ENCODE measurements at regions not wholly inside any gene's neighbourhood (a gene's known extent, or its start where the extent isn't known, plus 50 kb on each side); places are given as distances from the start of the nearest gene placed in this dataset.

- no peaks in the 10 kb centered on the region for H3K4me1 Mint-ChIP-seq
- H3K4me3 Mint-ChIP-seq, result no peak overlapping the region
- no peaks in the 10 kb centered on the region for H3K36me3 Mint-ChIP-seq (ENCODE audit: low read depth)
- ChIA-PET CTCF (no interaction called here), POLR2A (no interaction called here)
- intact Hi-C loops (cut with micrococcal nuclease), result no loop called here
- no peak for ATAC-seq (ENCODE audit: low read depth)
- H3K27me3 Mint-ChIP-seq, result no peaks in the 10 kb centered on the region
- TF ChIP-seq CTCF (IDR thresholded peaks at IDR 0.05), result no peak
- no peak for DNase-seq
- peaks cover 5% of the 10 kb centered on the region for H3K9me3 Mint-ChIP-seq
- H3K27ac Mint-ChIP-seq, result no peak overlapping the region
Measured at GRCh38 chr6:55016261-55016660, 158.1 kb upstream of the HCRTR2 start.

GRCh38 chr6:55017555-55018300 lies 156.6 kb upstream of the HCRTR2 start:
- Mint-ChIP-seq H3K4me3 (no peak overlapping the region), H3K36me3 (ENCODE audit: low read depth) (no peaks in the 10 kb centered on the region), H3K9me3 (peaks cover 5% of the 10 kb centered on the region), H3K4me1 (no peaks in the 10 kb centered on the region), H3K27me3 (no peaks in the 10 kb centered on the region), H3K27ac (no peak overlapping the region)
- intact Hi-C loops (cut with micrococcal nuclease), result no loop called here
- ATAC-seq (ENCODE audit: low read depth), result no peak
- ChIA-PET POLR2A (no interaction called here), CTCF (no interaction called here)
- DNase-seq, result no peak
- TF ChIP-seq CTCF (IDR thresholded peaks at IDR 0.05), result no peak

DNA sequence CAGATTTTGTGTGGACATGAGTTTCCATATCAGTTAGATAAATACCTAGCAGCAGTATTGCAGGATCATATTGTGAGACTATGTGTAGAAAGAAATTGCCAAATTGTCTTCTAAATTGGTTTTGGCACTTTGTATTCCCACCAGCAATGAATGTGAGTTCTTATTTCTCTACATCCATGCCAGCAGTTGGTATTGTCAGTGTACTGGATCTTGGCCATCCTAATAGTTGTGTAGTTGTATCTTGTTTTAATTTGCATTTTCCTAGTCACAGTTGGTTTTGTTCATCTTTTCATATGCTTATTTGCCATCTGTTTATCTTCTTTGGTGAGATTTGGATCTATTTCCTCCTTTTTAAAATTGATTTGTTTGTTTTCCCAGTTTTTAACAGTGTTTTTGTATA lies 154.7 kb upstream of the HCRTR2 start:
- CTCF ChIA-PET, result no interaction called here
- POLR2A ChIA-PET, result no interaction called here
- Mint-ChIP-seq H3K4me1 (no peaks in the 10 kb centered on the region), H3K9me3 (peaks cover 9% of the 10 kb centered on the region), H3K36me3 (ENCODE audit: low read depth) (no peaks in the 10 kb centered on the region), H3K4me3 (no peak overlapping the region), H3K27me3 (no peaks in the 10 kb centered on the region), H3K27ac (no peak overlapping the region)
- intact Hi-C loops (cut with micrococcal nuclease), result no loop called here
- no peak for ATAC-seq (ENCODE audit: low read depth)
- TF ChIP-seq CTCF (IDR thresholded peaks at IDR 0.05), result no peak
- no peak for DNase-seq

DNA sequence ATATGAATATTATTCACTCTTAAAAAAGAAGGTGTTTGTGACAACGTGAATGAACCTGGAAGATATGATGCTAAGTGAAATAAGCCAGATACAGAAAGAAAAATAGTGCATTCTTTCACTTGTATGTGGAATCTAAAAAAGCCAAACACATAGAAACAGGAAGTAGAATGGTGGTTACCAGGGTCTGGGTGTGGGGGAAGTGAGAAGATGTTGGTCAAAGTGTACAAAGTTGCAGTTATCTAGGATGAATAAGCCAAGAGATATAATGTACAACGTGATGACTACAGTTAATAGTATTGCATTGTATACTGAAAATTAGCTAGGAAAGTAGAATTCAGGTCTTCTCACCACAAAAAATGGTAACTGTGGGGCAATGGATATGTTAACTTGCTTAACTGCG lies 151.1 kb upstream of the HCRTR2 start:
- ATAC-seq (ENCODE audit: low read depth) (no peak), DNase-seq (no peak)
- Mint-ChIP-seq H3K27ac (no peak overlapping the region), H3K4me1 (no peaks in the 10 kb centered on the region), H3K36me3 (ENCODE audit: low read depth) (no peaks in the 10 kb centered on the region), H3K4me3 (no peak overlapping the region), H3K9me3 (peaks cover 15% of the 10 kb centered on the region), H3K27me3 (no peaks in the 10 kb centered on the region)
- POLR2A ChIA-PET, result no interaction called here
- intact Hi-C loops (cut with micrococcal nuclease), result no loop called here
- CTCF ChIA-PET, result no interaction called here
- TF ChIP-seq CTCF (IDR thresholded peaks at IDR 0.05), result no peak

- Mint-ChIP-seq H3K27ac (no peak overlapping the region), H3K27me3 (no peaks in the 10 kb centered on the region), H3K9me3 (peaks cover 12% of the 10 kb centered on the region), H3K36me3 (ENCODE audit: low read depth) (no peaks in the 10 kb centered on the region), H3K4me1 (no peaks in the 10 kb centered on the region), H3K4me3 (no peak overlapping the region)
- ChIA-PET CTCF (no interaction called here), POLR2A (no interaction called here)
- no peak for DNase-seq
- ATAC-seq (ENCODE audit: low read depth), result no peak
- no peak for TF ChIP-seq CTCF (IDR thresholded peaks at IDR 0.05)
- intact Hi-C loops (cut with micrococcal nuclease), result no loop called here
Measured at GRCh38 chr6:55033016-55033546, 141.2 kb upstream of the HCRTR2 start.
